SK-N-SH (cell line): ENCODE measurements at regions not wholly inside any gene's neighbourhood (a gene's known extent, or its start where the extent isn't known, plus 50 kb on each side); places are given as distances from the start of the nearest gene placed in this dataset.

ENCODE experiments used
- CTCF ChIA-PET: fragments of 300-600, 350-600 bp; formaldehyde crosslinking; extraction: SDS; loops from one replicate; lab custom pipeline; 2021; lab: Yijun Ruan, JAX
- POLR2A ChIA-PET: fragments of 350-600 bp; sonication (Branson Sonifier 250); formaldehyde crosslinking; extraction: SDS; loops from one replicate; lab custom pipeline; 2020; ENCODE audit warnings: antibody characterized with exemption, inconsistent platforms; lab: Yijun Ruan, JAX
- DNase-seq: peaks from one replicate; pipeline ENCODE4 v3.0.0; 2012
- H2AFZ ChIP-seq: fragments of 200-600 bp; sonication (generic); 2 replicates; pipeline ENCODE4 v1.8.1; 2016; ENCODE audit warnings: antibody characterized with exemption, mild to moderate bottlenecking, low read depth
- H3F3A ChIP-seq: fragments of 200-600 bp; sonication (generic); replicated peaks from 2 replicates; pipeline ENCODE3; 2016; ENCODE audit warnings: antibody characterized with exemption, mild to moderate bottlenecking; ENCODE audit not compliant: insufficient read depth
- H3K27ac ChIP-seq, 2 experiments: fragments of 200-500 bp in 1 of 2; fragments of 200-600 bp in 1 of 2; sonication (Bioruptor generic) in 1 of 2; sonication (generic), shearing (Covaris generic) in 1 of 2; 2 replicates each; pipeline versions ENCODE4 v1.5.1 to v1.6.1; 2014 to 2016; ENCODE audit warnings: low read depth in 2 of 2, inconsistent platforms in 1 of 2, low read length in 1 of 2, mild to moderate bottlenecking in 1 of 2, mixed read lengths in 1 of 2
- H3K27me3 ChIP-seq: fragments of 200-600 bp; sonication (generic), shearing (Covaris generic); 2 replicates; pipeline ENCODE4 v1.6.1; 2016; ENCODE audit warnings: mixed run types; ENCODE audit not compliant: insufficient read depth
- H3K36me3 ChIP-seq, 2 experiments: fragments of 200-500 bp in 1 of 2; fragments of 200-600 bp in 1 of 2; sonication (Bioruptor generic) in 1 of 2; sonication (generic) in 1 of 2; replicated peaks in 1 of 2; 2 replicates each; pipeline versions ENCODE3 to v1.5.1; 2014 to 2016; ENCODE audit warnings: low read length in 1 of 2, mild to moderate bottlenecking in 1 of 2; ENCODE audit not compliant: insufficient read depth in 2 of 2, control insufficient read depth in 1 of 2
- H3K4me1 ChIP-seq, 2 experiments: fragments of 200-500 bp in 1 of 2; fragments of 200-600 bp in 1 of 2; sonication (Bioruptor generic) in 1 of 2; sonication (generic), shearing (Covaris generic) in 1 of 2; 2 replicates each; pipeline versions ENCODE4 v1.5.1 to v1.6.1; 2014 to 2016; ENCODE audit warnings: low read depth in 1 of 2, low read length in 1 of 2, mixed run types in 1 of 2; ENCODE audit not compliant: insufficient read depth in 2 of 2, control insufficient read depth in 1 of 2
- H3K4me2 ChIP-seq: fragments of 200-600 bp; sonication (generic), shearing (Covaris generic); 2 replicates; pipeline ENCODE4 v1.6.1; 2017; ENCODE audit warnings: mixed run types
- H3K4me3 ChIP-seq, 2 experiments: fragments of 200-500 bp in 1 of 2; fragments of 200-600 bp in 1 of 2; sonication (Bioruptor generic) in 1 of 2; sonication (generic), shearing (Covaris generic) in 1 of 2; 2 replicates each; pipeline versions ENCODE4 v1.5.1 to v1.8.1; 2014 to 2016; ENCODE audit warnings: low read depth in 2 of 2, inconsistent platforms in 1 of 2, low read length in 1 of 2, mild to moderate bottlenecking in 1 of 2, mixed read lengths in 1 of 2, moderate library complexity in 1 of 2
- H3K79me2 ChIP-seq: fragments of 200-600 bp; sonication (generic); 2 replicates; pipeline ENCODE4 v1.8.1; 2017; ENCODE audit warnings: mild to moderate bottlenecking; ENCODE audit not compliant: insufficient read depth
- H3K9ac ChIP-seq: fragments of 200-600 bp; sonication (generic); 2 replicates; pipeline ENCODE4 v1.6.1; 2017; ENCODE audit warnings: mixed run types
- H3K9me2 ChIP-seq: fragments of 200-600 bp; sonication (generic); 2 replicates; pipeline ENCODE4 v1.6.1; 2017; ENCODE audit warnings: mixed run types
- H3K9me3 ChIP-seq: fragments of 200-600 bp; sonication (generic); 2 replicates; pipeline ENCODE4 v1.6.1; 2017; ENCODE audit warnings: mixed run types, mild to moderate bottlenecking, moderate library complexity
- H4K20me1 ChIP-seq: fragments of 200-600 bp; sonication (generic); 2 replicates; pipeline ENCODE4 v1.6.1; 2017; ENCODE audit warnings: mild to moderate bottlenecking, mixed run types; ENCODE audit not compliant: insufficient read depth
- CHD2 ChIP-seq: fragments of 150-350 bp; IDR thresholded peaks from 2 replicates; pipeline ENCODE4 v1.6.1; 2018; ENCODE audit warnings: low read length; ENCODE audit not compliant: partially characterized antibody
- CTCF ChIP-seq: fragments of 200-600 bp; sonication (generic); IDR thresholded peaks from 2 replicates; pipeline ENCODE4 v1.6.1; 2017; ENCODE audit warnings: antibody characterized with exemption, mild to moderate bottlenecking, moderate library complexity
- ELF1 ChIP-seq: IDR thresholded peaks from 2 replicates; pipeline ENCODE4 v1.4.0; 2012
- FOXJ3 ChIP-seq: sonication (generic); formaldehyde crosslinking; IDR thresholded peaks from 2 replicates; pipeline ENCODE4 v1.5.1; 2020; ENCODE audit warnings: mild to moderate bottlenecking, missing genetic modification reagents
- FOXM1 ChIP-seq: IDR thresholded peaks from 2 replicates; pipeline ENCODE4 v1.4.0; 2012; ENCODE audit warnings: low read depth, mild to moderate bottlenecking
- GATA2 ChIP-seq: sonication (generic); formaldehyde crosslinking; IDR thresholded peaks from 2 replicates; pipeline ENCODE4 v1.5.0; 2020; ENCODE audit warnings: mild to moderate bottlenecking, missing genetic modification reagents
- JUND ChIP-seq: IDR thresholded peaks from 2 replicates; pipeline ENCODE4 v1.4.0; 2012
- NFIC ChIP-seq: IDR thresholded peaks from 2 replicates; pipeline ENCODE4 v1.4.0; 2012; ENCODE audit warnings: borderline replicate concordance
- NRF1 ChIP-seq: IDR thresholded peaks from 2 replicates; pipeline ENCODE4 v1.6.1; 2012; ENCODE audit warnings: low read depth, mild to moderate bottlenecking, low read length
- POLR2AphosphoS5 ChIP-seq: IDR thresholded peaks from 2 replicates; pipeline ENCODE4 v1.6.1; 2012; ENCODE audit warnings: low read depth, low read length
- RAD21 ChIP-seq: IDR thresholded peaks from 2 replicates; pipeline ENCODE4 v1.6.1; 2012; ENCODE audit warnings: mild to moderate bottlenecking, low read length
- RCOR1 ChIP-seq: fragments of 150-350 bp; IDR thresholded peaks from 2 replicates; pipeline ENCODE4 v1.6.1; 2017; ENCODE audit warnings: antibody characterized with exemption, low read length
- RXRA ChIP-seq: IDR thresholded peaks from 2 replicates; pipeline ENCODE4 v1.4.0; 2012; ENCODE audit warnings: low read depth, mild to moderate bottlenecking, borderline replicate concordance
- SIN3A ChIP-seq: IDR thresholded peaks from 2 replicates; pipeline ENCODE4 v1.6.1; 2012; ENCODE audit warnings: low read depth, mild to moderate bottlenecking, low read length, moderate library complexity, borderline replicate concordance
- SMC3 ChIP-seq: IDR thresholded peaks from 2 replicates; pipeline ENCODE4 v1.6.1; 2012; ENCODE audit warnings: low read depth, low read length, improper control_type of control experiment
- TAF1 ChIP-seq: IDR thresholded peaks from 2 replicates; pipeline ENCODE4 v1.6.1; 2012; ENCODE audit warnings: low read depth, mild to moderate bottlenecking, low read length, moderate library complexity, borderline replicate concordance
- TCF12 ChIP-seq: IDR thresholded peaks from 2 replicates; pipeline ENCODE4 v1.4.0; 2012
- TEAD4 ChIP-seq: IDR thresholded peaks from 2 replicates; pipeline ENCODE4 v1.4.0; 2012; ENCODE audit warnings: mild to moderate bottlenecking, borderline replicate concordance; ENCODE audit not compliant: insufficient read depth
- USF1 ChIP-seq: IDR thresholded peaks from 2 replicates; pipeline ENCODE4 v1.4.0; 2012; ENCODE audit warnings: low read depth, borderline replicate concordance
- whole genome bisulfite sequencing: methylation state at CpG from one replicate; pipeline ENCODE4 v1.1.6; 2017; ENCODE audit warnings: low lambda C conversion rate; 5-methylcytosine and 5-hydroxymethylcytosine counted together
- TF ChIP-seq, protein P1 (sequence below): fragments of 150-350 bp; IDR thresholded peaks from 2 replicates; pipeline ENCODE4 v1.6.1; 2016; ENCODE audit warnings: mild to moderate bottlenecking, low read depth, low read length
- TF ChIP-seq, protein P2 (sequence below): fragments of 150-350 bp; IDR thresholded peaks from 2 replicates; pipeline ENCODE4 v1.6.1; 2017; ENCODE audit warnings: antibody characterized with exemption, low read length, low read depth, borderline replicate concordance
- TF ChIP-seq, protein P3 (sequence below): IDR thresholded peaks from 2 replicates; pipeline ENCODE4 v1.4.0; 2012; ENCODE audit warnings: low read depth, borderline replicate concordance

DNA sequence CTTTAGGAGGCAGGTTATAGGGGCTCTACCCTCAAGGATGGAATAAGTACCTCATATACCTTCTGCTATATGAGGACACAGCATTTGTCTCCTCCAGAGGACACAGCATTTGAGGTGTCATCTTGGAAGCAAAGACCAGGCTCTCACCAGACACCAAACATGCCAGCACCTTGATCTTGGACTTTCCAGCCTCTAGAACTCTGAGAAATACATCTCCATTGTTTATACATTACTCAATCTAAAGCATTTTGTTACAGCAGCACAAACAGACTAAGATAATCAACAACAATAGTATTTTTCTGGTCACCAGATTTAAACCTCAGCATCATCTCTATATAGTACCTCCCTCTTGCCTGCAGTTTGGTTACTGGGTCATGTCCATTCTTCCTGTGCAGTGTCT, 237.5 kb upstream of the KLF3 start (continued):
- TF ChIP-seq ELF1: no peak
- no peak for TF ChIP-seq USF1

DNA sequence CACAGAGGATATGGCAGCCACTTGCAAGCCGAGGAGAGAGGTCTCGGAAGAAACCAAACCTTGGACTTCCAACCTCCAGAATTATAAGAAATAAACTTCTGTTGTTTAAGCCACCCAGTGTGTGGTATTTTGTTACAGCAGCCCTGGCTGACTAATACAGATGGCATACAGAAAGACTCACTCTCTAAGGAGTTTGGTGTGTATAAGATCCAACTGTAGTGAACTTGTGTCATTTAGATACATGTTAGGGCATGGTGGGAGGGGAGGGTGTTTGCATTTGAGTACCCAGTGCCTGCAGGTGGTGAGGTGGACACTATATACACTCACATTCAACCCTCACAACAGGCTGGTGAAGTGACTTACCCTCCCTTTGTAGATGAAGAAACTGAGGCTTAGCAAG, 233.2 kb upstream of the KLF3 start:
- Histone ChIP-seq H3K27ac (no peak overlapping the region), H3K9ac (no peak overlapping the region), H3K79me2 (no peaks in the 10 kb centered on the region), H3K9me3 (no peaks in the 10 kb centered on the region), H2AFZ (no peak overlapping the region), H3K36me3 (no peaks in the 10 kb centered on the region), H3K27me3 (no peaks in the 10 kb centered on the region), H3K9me2 (no peaks in the 10 kb centered on the region), H3F3A (no peaks in the 10 kb centered on the region), H3K4me3 (no peak overlapping the region), H4K20me1 (no peaks in the 10 kb centered on the region), H3K4me1 (no peaks in the 10 kb centered on the region), H3K4me2 (no peak overlapping the region)
- TF ChIP-seq TAF1 (no peak), CHD2 (no peak), POLR2AphosphoS5 (no peak), TCF12 (no peak), FOXM1 (no peak), TEAD4 (no peak)
- WGBS: 34% methylated on average over 2 of the region's 2 CpGs
- CTCF ChIA-PET: no interaction called here
- DNase-seq: no peak
- POLR2A ChIA-PET: no interaction called here

DNA sequence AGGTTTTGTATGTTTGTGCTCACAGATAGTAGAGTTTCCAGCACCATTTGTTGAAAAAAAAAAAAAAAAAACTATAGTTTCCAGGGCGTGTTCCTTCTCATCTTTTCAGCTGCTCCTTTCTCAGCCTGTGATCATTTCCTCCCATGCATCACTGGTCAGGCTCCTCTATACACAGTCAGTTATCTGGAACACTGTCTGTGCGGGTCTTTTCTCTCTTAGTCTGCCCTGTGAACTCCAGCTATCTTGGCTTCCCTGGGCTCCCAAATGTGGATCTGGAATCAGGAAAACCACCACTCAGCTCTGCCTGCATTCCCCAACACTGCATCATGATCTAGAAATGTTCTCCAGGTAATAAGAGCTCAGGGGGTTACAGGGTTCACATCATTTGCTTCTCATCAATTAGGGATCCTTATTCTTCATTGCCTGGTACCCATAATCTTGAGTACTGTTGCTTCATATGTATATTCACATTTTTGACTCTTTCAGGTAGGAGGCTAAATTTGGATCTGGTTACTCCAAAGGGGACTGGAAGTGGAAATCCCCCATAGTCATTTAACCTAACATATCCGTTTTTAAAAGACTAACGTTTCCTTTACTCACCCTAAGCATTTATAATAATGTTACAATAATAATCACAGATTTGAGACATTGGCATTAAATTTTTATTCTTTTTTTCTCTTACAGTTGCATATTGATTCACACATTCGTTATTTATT, 221.8 kb upstream of the KLF3 start:
- ChIA-PET POLR2A (no interaction called here), CTCF (no interaction called here)
- H2AFZ ChIP-seq: no peak overlapping the region
- H4K20me1 ChIP-seq: no peaks in the 10 kb centered on the region
- H3K9me3 ChIP-seq: no peaks in the 10 kb centered on the region
- DNase-seq: no peak
- H3K9me2 ChIP-seq: no peaks in the 10 kb centered on the region
- H3K36me3 ChIP-seq: no peaks in the 10 kb centered on the region
- no peaks in the 10 kb centered on the region for H3F3A ChIP-seq
- no peak overlapping the region for H3K9ac ChIP-seq
- H3K4me2 ChIP-seq: no peak overlapping the region
- no peaks in the 10 kb centered on the region for H3K27me3 ChIP-seq
- no peak overlapping the region for H3K4me3 ChIP-seq
- no peak overlapping the region for H3K27ac ChIP-seq
- no peaks in the 10 kb centered on the region for H3K79me2 ChIP-seq
- 55% methylated on average over 5 of the region's 5 CpGs for WGBS
- H3K4me1 ChIP-seq: no peaks in the 10 kb centered on the region
- TF ChIP-seq NFIC (no peak), FOXJ3 (CRISPR knock-in tag) (no peak), RXRA (no peak), RAD21 (no peak), SMC3 (no peak), GATA2 (CRISPR knock-in tag) (no peak), SIN3A (no peak), NRF1 (no peak), RCOR1 (no peak), CTCF (no peak), JUND (no peak)
- TF ChIP-seq, protein P1, sequence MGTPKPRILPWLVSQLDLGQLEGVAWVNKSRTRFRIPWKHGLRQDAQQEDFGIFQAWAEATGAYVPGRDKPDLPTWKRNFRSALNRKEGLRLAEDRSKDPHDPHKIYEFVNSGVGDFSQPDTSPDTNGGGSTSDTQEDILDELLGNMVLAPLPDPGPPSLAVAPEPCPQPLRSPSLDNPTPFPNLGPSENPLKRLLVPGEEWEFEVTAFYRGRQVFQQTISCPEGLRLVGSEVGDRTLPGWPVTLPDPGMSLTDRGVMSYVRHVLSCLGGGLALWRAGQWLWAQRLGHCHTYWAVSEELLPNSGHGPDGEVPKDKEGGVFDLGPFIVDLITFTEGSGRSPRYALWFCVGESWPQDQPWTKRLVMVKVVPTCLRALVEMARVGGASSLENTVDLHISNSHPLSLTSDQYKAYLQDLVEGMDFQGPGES: no peak
- TF ChIP-seq, protein P2, sequence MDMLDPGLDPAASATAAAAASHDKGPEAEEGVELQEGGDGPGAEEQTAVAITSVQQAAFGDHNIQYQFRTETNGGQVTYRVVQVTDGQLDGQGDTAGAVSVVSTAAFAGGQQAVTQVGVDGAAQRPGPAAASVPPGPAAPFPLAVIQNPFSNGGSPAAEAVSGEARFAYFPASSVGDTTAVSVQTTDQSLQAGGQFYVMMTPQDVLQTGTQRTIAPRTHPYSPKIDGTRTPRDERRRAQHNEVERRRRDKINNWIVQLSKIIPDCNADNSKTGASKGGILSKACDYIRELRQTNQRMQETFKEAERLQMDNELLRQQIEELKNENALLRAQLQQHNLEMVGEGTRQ: no peak
- TF ChIP-seq, protein P3, sequence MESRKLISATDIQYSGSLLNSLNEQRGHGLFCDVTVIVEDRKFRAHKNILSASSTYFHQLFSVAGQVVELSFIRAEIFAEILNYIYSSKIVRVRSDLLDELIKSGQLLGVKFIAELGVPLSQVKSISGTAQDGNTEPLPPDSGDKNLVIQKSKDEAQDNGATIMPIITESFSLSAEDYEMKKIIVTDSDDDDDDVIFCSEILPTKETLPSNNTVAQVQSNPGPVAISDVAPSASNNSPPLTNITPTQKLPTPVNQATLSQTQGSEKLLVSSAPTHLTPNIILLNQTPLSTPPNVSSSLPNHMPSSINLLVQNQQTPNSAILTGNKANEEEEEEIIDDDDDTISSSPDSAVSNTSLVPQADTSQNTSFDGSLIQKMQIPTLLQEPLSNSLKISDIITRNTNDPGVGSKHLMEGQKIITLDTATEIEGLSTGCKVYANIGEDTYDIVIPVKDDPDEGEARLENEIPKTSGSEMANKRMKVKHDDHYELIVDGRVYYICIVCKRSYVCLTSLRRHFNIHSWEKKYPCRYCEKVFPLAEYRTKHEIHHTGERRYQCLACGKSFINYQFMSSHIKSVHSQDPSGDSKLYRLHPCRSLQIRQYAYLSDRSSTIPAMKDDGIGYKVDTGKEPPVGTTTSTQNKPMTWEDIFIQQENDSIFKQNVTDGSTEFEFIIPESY: no peak
